HG03575 (cell line): ENCODE measurements at regions not wholly inside any gene's neighbourhood (a gene's known extent, or its start where the extent isn't known, plus 50 kb on each side); places are given as distances from the start of the nearest gene placed in this dataset.
A peak's percentile ranks its signal among the peaks of the same experiment; 100 is the strongest.
"Not testable (repeated sequence)": the region's sequence is repeated elsewhere in the genome, so short reads cannot be mapped to it uniquely, and the experiment has no call there.

ENCODE experiments used
- ATAC-seq: cut with Tn5 transposase; IDR thresholded peaks from one replicate; pipeline ENCODE4 v1.9.1; 2021; ENCODE audit not compliant: unreplicated experiment, insufficient number of reproducible peaks, low FRiP score; ENCODE audit errors: extremely low read depth

- not testable (repeated sequence) for ATAC-seq
These were observed 88.9 kb upstream of the CRYM start for GRCh38 chr16:21366998-21367397.

GRCh38 chr16:21365541-21365940, 87.5 kb upstream of the CRYM start:
- ATAC-seq: not testable (repeated sequence)

GRCh38 chr16:21363550-21364223, 85.6 kb upstream of the CRYM start:
- ATAC-seq: not testable (repeated sequence)

- ATAC-seq: not testable (repeated sequence)
These were observed 83.6 kb upstream of the CRYM start for GRCh38 chr16:21361612-21362227.

GRCh38 chr16:21361045-21361444, 83.0 kb upstream of the CRYM start:
- ATAC-seq: not testable (repeated sequence)

GRCh38 chr16:21359513-21359912, 81.4 kb upstream of the CRYM start:
- not testable (repeated sequence) for ATAC-seq

- peak; percentile 39 for ATAC-seq
These were observed 80.2 kb upstream of the CRYM start for GRCh38 chr16:21358261-21358795.

GRCh38 chr16:21356308-21356707, 78.2 kb upstream of the CRYM start:
- ATAC-seq: not testable (repeated sequence)

GRCh38 chr16:21351433-21351832, 73.3 kb upstream of the CRYM start:
- not testable (repeated sequence) for ATAC-seq

- ATAC-seq: not testable (repeated sequence)
These were observed 72.8 kb upstream of the CRYM start for GRCh38 chr16:21350851-21351250.

- ATAC-seq: not testable (repeated sequence)
These were observed 71.2 kb upstream of the CRYM start for GRCh38 chr16:21349336-21349735.

GRCh38 chr16:21348815-21349214, 70.7 kb upstream of the CRYM start:
- not testable (repeated sequence) for ATAC-seq

GRCh38 chr16:21347538-21347937, 69.4 kb upstream of the CRYM start:
- ATAC-seq: not testable (repeated sequence)

GRCh38 chr16:21346756-21347491, 68.8 kb upstream of the CRYM start:
- ATAC-seq: not testable (repeated sequence)

GRCh38 chr16:21344361-21344912, 66.3 kb upstream of the CRYM start:
- not testable (repeated sequence) for ATAC-seq

- ATAC-seq: no peak
These were observed 63.0 kb upstream of the CRYM start for GRCh38 chr16:21341101-21341500.

- ATAC-seq: no peak
These were observed 61.9 kb upstream of the CRYM start for GRCh38 chr16:21339941-21340340.

- ATAC-seq: no peak
These were observed 61.2 kb upstream of the CRYM start for GRCh38 chr16:21339269-21339641.

GRCh38 chr16:21338537-21339268, 60.6 kb upstream of the CRYM start:
- ATAC-seq: no peak
